ENCODE measurements at regions not wholly inside any gene's neighbourhood (a gene's known extent, or its start where the extent isn't known, plus 50 kb on each side); places are given as distances from the start of the nearest gene placed in this dataset.

GRCh38 chr9:81388831-81389230, 300.5 kb downstream of the TLE1 start:
- no peak for DNase-seq

GRCh38 chr9:81387360-81388106, 301.8 kb downstream of the TLE1 start:
- DNase-seq = no peak

- DNase-seq = no peak
Observed at GRCh38 chr9:81384911-81385310, 304.4 kb downstream of the TLE1 start.

- no peak for DNase-seq
Observed at GRCh38 chr9:81382281-81382680, 307.1 kb downstream of the TLE1 start.

GRCh38 chr9:81381694-81382093, 307.7 kb downstream of the TLE1 start:
- DNase-seq = no peak

GRCh38 chr9:81380504-81381359, 308.6 kb downstream of the TLE1 start:
- DNase-seq = no peak

- no peak for DNase-seq
Observed at GRCh38 chr9:81379655-81380054, 309.7 kb downstream of the TLE1 start.

GRCh38 chr9:81377921-81378320, 311.4 kb downstream of the TLE1 start:
- no peak for DNase-seq

GRCh38 chr9:81377320-81377719, 312.0 kb downstream of the TLE1 start:
- no peak for DNase-seq

GRCh38 chr9:81375187-81376100, 313.9 kb downstream of the TLE1 start:
- peak; percentile 45 to 76 for DNase-seq

- DNase-seq = peak; percentile 38 to 79
Observed at GRCh38 chr9:81374459-81375186, 314.7 kb downstream of the TLE1 start.

- no peak for DNase-seq
Observed at GRCh38 chr9:81373294-81373693, 316.1 kb downstream of the TLE1 start.

GRCh38 chr9:81372628-81373191, 316.6 kb downstream of the TLE1 start:
- peak in 1 of 2 donors; percentile 30 for DNase-seq

- no peak for DNase-seq
Observed at GRCh38 chr9:81371824-81372223, 317.5 kb downstream of the TLE1 start.

- DNase-seq = no peak
Observed at GRCh38 chr9:81370650-81371049, 318.7 kb downstream of the TLE1 start.

- DNase-seq = no peak
Observed at GRCh38 chr9:81370096-81370495, 319.3 kb downstream of the TLE1 start.

GRCh38 chr9:81369121-81369520, 320.2 kb downstream of the TLE1 start:
- DNase-seq = no peak

GRCh38 chr9:81363916-81364480, 325.3 kb downstream of the TLE1 start:
- DNase-seq = no peak

- no peak for DNase-seq
Observed at GRCh38 chr9:81361296-81361695, 328.1 kb downstream of the TLE1 start.

- DNase-seq = no peak
Observed at GRCh38 chr9:81351166-81351565, 338.2 kb downstream of the TLE1 start.

GRCh38 chr9:81344366-81344765, 345.0 kb downstream of the TLE1 start:
- DNase-seq = no peak
